HG03095 (cell line): ENCODE measurements at regions not wholly inside any gene's neighbourhood (a gene's known extent, or its start where the extent isn't known, plus 50 kb on each side); places are given as distances from the start of the nearest gene placed in this dataset.

Source experiments
- ATAC-seq: cut with Tn5 transposase; IDR thresholded peaks from one replicate; pipeline ENCODE4 v1.9.1; 2021; ENCODE audit warnings: moderate library complexity; ENCODE audit not compliant: unreplicated experiment

GRCh38 chr10:91035650-91036292 lies 114.9 kb upstream of the ANKRD1 start:
- ATAC-seq, result no peak

DNA sequence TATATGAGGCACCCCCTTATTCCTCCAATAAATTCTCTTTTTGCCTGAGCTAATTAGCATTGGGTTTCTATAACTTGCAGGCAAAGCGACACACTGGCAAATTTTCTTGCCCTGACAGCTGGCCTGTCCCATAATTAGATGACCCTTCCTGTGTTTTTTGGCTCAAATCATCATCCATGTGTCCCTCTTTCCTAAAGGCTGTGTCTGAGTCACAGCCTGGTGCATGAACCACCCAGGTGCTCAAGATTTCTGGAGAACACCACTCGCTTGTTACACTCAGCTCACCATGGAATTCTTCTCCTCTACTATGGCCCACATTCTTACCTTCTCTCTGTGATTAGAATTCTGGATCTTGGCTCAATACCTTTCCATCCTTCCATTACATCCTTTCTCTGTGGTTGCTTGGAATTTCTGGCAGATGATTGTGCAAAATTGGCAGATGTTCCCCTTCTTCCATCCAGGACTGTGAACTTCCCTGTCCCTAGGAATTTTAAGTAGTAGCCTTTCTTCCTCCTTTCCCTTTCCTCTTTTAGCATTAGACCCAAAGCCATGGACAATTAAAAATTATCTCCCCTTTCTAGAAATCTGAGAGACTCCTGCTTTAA lies 116.0 kb upstream of the ANKRD1 start:
- no peak for ATAC-seq

GRCh38 chr10:91038971-91039370 lies 118.1 kb upstream of the ANKRD1 start:
- no peak for ATAC-seq

DNA sequence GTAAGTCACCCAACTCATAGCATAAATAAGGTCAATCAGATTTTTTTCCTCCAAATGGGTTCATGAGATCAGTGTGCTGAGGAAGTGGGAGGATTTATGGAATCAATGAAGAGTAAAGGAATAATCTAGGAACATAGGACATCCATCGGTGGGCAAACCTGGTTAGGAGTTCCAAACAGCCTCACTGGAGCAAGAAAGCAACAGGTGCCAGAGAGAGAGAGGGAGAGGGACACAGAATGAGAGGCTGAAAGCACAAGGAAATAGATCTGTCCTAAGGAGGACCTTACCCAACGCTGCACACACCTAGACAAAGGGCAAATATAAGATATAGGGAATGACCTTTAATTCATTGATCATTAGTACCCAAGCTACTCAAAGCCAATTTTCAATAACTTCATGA lies 119.5 kb upstream of the ANKRD1 start:
- no peak for ATAC-seq

DNA sequence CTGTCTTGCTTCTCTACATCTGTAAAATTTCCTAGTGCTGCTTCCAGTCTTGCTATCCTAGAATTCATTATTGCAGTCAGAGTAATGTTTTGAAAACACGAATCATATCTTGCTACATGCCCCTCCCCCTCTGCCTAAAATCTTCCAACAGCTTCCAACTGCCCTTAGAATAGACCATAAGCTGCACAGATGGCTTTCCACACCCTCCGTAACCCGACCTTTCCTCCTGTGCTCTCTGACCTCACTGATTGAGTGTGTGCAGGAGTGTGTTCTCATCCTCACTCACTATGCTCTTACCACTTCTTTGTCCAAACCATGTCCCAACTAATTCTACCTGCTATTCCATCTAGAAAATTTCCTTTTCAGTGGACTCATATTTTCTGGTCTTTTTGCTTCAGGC lies 121.2 kb upstream of the ANKRD1 start:
- ATAC-seq, result no peak

- no peak for ATAC-seq
Measured at GRCh38 chr10:91043173-91043910, 122.5 kb upstream of the ANKRD1 start.

DNA sequence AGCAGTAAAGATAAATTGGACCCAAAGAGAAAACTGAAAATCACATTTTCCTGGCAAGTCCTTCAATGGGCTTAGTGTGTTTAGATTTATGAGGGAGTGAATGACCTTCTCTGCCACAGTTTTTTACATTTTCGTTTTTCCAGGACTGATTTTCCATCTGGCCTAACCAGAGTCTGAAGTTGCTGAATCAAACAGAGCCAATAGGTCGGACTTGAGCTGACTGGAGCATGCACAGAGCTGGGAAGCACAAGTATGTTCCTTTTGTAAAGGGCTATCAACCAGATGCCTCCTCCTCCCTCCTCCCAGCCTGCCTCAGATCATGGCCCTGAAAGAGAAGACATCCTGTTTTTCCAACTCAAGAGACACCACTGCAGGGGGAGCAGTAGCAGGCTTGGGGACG lies 126.0 kb upstream of the ANKRD1 start:
- no peak for ATAC-seq

- ATAC-seq, result no peak
Measured at GRCh38 chr10:91048380-91048779, 127.5 kb upstream of the ANKRD1 start.

DNA sequence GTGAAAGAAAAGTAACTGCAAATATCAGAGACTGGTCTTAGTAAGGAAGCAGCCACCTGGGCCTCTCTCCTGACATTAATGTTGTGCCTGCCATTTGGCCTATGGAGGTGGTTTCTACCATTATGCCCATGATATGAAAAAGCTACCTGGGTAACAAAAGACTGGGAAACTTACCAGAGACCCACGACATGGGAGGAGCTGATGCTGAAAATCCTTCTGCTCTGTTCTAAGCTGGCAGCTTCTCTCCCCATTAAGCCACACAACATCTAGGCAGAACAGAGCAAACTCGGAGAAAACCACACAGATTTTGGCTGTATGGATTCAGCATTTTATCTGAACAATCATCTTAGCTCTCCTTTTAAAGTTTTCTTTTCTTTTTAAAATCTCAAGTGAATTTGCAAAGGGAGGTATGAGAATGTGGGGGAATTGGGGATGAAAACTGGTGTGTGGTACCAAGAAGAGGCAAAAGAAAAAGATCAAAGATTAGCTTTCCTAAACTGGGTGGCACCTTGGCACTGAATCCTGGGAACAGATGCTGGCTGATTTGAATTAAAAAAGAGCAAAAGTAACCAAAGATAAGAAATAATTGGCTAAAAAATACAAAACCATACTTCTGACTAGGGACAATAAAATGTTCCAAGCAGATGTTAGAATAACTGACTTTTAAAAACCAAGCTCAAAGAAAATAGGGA lies 128.6 kb upstream of the ANKRD1 start:
- no peak for ATAC-seq

DNA sequence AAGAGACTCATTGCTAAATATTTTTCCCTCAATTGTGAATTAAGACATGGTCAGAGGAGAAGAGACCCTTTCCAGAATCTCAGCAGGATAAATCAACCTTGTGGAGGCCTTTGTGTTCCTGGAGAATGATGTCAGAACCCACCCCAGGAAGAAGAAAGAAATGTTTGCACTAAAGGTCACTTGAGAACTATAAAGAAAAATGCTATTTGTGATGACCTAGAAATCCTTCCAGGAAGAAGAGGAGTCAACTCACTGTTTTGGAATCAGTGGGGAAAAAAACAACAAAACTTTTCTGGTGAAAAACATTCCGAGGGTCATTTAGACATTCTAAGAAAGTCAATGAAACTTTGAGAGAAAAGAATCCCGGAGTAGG lies 129.1 kb upstream of the ANKRD1 start:
- no peak for ATAC-seq

DNA sequence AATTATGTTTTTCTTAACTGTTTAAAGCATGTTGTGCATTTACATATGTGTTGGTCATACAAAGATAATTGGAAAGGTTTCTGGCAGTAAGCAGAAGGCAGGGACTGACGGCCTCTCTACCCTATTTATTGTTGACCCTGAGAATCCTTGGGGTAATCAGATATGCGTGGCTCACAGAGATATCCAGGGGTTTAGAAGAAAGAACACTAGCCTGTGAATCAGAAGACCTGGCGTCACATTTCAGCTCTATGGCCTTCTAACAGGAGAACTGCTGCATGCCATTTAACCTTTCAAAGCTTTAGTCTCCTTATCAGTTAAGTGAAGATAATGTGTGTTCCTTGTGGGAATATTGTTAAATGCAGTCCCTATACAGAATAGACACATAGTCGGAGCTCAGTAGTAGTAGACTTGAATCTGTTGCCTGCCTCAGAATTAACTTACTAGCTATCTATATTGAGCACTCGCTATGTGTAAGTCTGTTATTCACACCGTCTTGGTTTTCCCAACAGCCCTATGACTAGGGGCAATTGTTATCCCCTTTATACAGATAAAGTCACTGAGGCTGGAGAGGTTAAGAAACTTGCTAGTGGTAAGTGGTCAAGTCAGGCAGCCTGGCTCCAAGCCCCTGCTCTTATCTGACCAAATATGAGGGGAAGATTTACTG lies 129.6 kb upstream of the ANKRD1 start:
- no peak for ATAC-seq

DNA sequence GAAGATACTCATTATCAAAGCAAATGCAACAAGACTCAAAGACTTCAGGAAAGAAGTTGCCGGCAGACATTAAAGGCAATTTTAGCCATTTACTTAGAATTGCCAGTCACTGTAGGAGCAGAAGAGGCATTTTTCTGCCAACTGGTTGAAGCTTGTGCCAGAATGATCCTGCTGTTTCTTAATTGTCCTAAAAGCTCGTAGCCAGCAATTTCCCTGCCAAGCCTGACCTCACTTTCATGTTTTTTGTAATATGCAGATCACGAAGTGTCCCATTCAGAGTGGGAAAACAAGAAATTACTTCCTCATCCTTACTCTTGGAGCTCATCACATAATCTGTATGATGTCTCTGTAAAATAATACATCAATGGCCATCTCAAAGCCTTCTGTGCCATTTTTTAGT lies 130.9 kb upstream of the ANKRD1 start:
- no peak for ATAC-seq

GRCh38 chr10:91054325-91054724 lies 133.4 kb upstream of the ANKRD1 start:
- ATAC-seq, result no peak

GRCh38 chr10:91061187-91061586 lies 140.3 kb upstream of the ANKRD1 start:
- no peak for ATAC-seq

GRCh38 chr10:91061608-91062007 lies 140.7 kb upstream of the ANKRD1 start:
- ATAC-seq, result no peak

DNA sequence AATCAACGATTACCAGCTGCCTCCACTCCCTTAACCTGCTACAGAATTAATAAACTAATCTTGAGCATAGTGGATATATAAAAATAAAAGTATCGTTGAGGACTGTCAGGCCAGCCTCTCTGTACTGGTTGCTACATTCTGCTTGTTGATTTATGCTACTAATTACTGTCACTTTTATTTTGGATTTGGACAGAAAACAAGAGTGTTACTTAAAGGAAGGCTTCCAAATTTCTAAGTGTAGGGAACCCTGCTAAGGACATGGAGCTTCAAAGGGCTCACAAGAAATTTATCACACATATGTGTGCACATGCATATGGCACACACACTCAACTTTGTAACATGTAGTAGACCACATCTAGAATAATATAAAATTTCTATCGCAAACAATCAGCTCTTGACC lies 141.2 kb upstream of the ANKRD1 start:
- ATAC-seq, result no peak

DNA sequence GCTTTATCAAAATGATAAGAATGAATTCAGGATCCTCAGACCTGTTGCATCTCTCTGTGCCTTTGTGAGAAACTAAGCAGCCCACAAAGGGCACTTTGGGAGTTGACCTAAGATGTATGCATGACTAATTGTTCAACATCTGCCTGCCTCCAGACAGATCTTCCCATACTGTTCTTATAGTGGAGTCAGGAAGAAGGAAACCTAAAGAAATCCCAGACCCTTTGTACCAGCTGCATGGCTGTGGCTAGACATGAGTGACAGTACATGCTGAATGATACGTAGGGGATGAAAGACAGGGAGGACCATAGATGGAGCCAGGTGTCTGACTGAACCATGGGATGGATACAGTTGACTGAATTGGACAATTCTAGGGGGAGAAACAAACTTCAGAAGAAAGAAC lies 148.7 kb upstream of the PCGF5 start:
- ATAC-seq, result no peak

DNA sequence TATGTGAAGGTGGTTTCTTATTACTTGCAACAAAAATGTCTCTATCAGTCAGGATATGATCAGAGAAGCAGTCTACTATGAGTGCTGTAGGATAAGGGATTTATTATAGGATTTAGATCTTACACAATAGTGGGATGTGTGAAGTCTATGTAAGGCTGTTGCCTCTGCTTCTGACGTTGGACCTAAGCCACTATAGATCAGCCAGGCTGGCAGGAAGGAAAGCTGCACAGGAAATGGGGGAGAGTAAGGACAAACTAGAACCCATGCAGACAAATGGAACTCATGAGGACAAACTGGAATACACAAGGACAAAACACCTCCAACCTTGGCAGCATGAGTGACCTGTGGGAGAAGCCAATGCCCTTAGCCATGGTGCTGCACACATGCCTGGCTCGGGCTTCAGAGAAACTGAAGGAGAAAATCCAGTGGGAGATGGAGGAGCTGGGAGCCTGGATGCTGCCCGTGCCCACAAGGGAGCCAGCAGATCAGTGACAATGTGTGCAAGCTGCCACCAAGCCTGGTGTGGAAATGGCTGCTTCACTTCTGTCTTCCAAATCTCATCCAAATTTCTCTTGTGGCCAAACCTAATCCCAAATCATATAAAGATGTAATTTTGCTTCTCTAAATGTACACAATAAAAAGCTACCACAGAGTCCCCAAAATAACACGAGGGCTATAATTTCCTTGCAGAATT lies 147.0 kb upstream of the PCGF5 start:
- ATAC-seq, result no peak

DNA sequence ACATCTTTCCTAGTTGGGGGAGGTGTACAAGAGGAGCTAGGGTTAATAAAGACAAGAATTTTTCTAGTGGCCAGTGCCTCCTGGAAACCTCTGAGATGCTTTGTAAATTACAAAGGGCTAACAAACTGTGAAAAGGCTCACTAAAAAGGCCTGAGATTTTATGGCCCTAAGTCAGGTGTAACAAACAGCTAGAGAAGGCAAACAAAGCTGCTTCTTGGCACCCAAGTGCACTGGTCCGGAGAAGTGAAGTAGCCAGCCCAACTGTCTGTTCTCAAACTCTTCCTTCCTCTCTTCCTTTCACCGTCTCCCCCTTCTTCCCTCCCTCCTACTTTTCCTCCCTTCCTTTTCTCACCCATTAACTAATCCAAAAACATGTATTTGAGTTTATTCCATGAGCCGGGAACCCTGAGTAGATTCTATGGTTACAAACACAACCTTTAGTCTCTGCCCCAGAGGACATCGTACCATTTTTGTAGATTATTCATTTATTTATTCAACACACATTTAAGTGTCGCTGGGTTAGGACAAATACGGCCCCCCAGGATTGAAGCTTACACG lies 143.4 kb upstream of the PCGF5 start:
- ATAC-seq, result no peak

GRCh38 chr10:91077549-91078071 lies 142.9 kb upstream of the PCGF5 start:
- ATAC-seq, result no peak
